OCI-LY3 (cell line): ENCODE measurements at regions not wholly inside any gene's neighbourhood (a gene's known extent, or its start where the extent isn't known, plus 50 kb on each side); places are given as distances from the start of the nearest gene placed in this dataset.

Experiments
- CTCF ChIP-seq: fragments of 200-600, 300-600 bp; sonication (generic); IDR thresholded peaks from 2 replicates; pipeline ENCODE4 v1.5.1; 2014; ENCODE audit warnings: antibody characterized with exemption, low read length, low read depth
- EZH2phosphoT487 ChIP-seq: fragments of 200-600 bp; shearing (Covaris generic); IDR thresholded peaks from 2 replicates; pipeline ENCODE4 v1.6.1; 2018; ENCODE audit warnings: antibody characterized with exemption, mixed run types, low read depth

- TF ChIP-seq CTCF (no peak), EZH2phosphoT487 (no peak)
Observed at GRCh38 chr12:46535376-46535775, 162.8 kb upstream of the SLC38A2 start.
